ENCODE measurements at regions not wholly inside any gene's neighbourhood (a gene's known extent, or its start where the extent isn't known, plus 50 kb on each side); places are given as distances from the start of the nearest gene placed in this dataset.

GRCh38 chrX:145532176-145532780, 285.0 kb downstream of the SPANXN1 start:
- Histone ChIP-seq H3K36me3 (ENCODE audit: insufficient read depth, low read length) (no peaks in the 10 kb centered on the region), H3K4me1 (ENCODE audit: insufficient read depth, low read length, poor library complexity, severe bottlenecking) (no peaks in the 10 kb centered on the region), H4K20me1 (ENCODE audit: insufficient read depth, low read length) (no peaks in the 10 kb centered on the region), H2AFZ (ENCODE audit: low read length) (no peak overlapping the region), H3K4me2 (ENCODE audit: low read length) (no peak overlapping the region), H3K4me3 (ENCODE audit: low read depth, low read length, poor library complexity, severe bottlenecking) (no peak overlapping the region), H3K27ac (ENCODE audit: low read depth, low read length, poor library complexity, severe bottlenecking) (no peak overlapping the region), H3K79me2 (ENCODE audit: insufficient read depth, low read depth, low read length) (no peaks in the 10 kb centered on the region), H3K9me3 (ENCODE audit: low read length) (no peaks in the 10 kb centered on the region), H3K9me2 (ENCODE audit: insufficient read depth, low read length) (no peaks in the 10 kb centered on the region)
- TF ChIP-seq CTCF (conservative IDR thresholded peaks at IDR 0.05; ENCODE audit: low read length) = no peak
- no peak for TF ChIP-seq EZH2phosphoT487 (IDR thresholded peaks at IDR 0.05; ENCODE audit: borderline replicate concordance, low read depth, low read length)
- POLR2A ChIA-PET = no interaction called here
- DNase-seq (ENCODE audit: low spot score) = no peak
- intact Hi-C loops (cut with micrococcal nuclease; ENCODE audit: unreplicated experiment) = no loop called here
- BruUV-seq (replicated peaks) = no TSS peak
- CTCF ChIA-PET (ENCODE audit: unreplicated experiment) = no interaction called here

DNA sequence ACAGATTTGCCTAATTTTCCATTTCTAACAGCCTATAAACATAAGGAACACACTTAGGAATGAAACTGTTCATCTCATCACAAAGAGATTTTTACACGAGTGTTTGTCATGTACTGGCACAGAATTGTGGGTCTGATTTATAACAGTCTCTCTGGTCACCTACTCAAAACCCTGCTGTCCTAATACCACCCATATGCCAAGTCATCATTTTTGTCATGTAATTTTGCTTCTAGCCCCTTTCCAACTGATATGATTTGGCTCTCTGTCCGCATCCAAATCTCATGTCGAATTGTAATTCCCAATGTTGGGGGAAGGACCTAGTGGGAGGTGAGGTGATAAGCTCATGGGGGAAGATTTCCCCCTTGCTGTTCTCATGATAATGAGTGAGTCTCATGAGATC, 284.1 kb upstream of the SLITRK2 start:
- H3K4me2 ChIP-seq (ENCODE audit: low read length) = no peak overlapping the region
- H3K9me2 ChIP-seq (ENCODE audit: insufficient read depth, low read length) = no peaks in the 10 kb centered on the region
- POLR2A ChIA-PET = no interaction called here
- H3K4me3 ChIP-seq (ENCODE audit: low read depth, low read length, poor library complexity, severe bottlenecking) = no peak overlapping the region
- H4K20me1 ChIP-seq (ENCODE audit: insufficient read depth, low read length) = no peaks in the 10 kb centered on the region
- no peak overlapping the region for H3K27ac ChIP-seq (ENCODE audit: low read depth, low read length, poor library complexity, severe bottlenecking)
- CTCF ChIA-PET (ENCODE audit: unreplicated experiment) = no interaction called here
- no peak for DNase-seq (ENCODE audit: low spot score)
- no peak overlapping the region for H2AFZ ChIP-seq (ENCODE audit: low read length)
- H3K4me1 ChIP-seq (ENCODE audit: insufficient read depth, low read length, poor library complexity, severe bottlenecking) = no peaks in the 10 kb centered on the region
- BruUV-seq (replicated peaks) = no TSS peak
- intact Hi-C loops (cut with micrococcal nuclease; ENCODE audit: unreplicated experiment) = no loop called here
- no peaks in the 10 kb centered on the region for H3K9me3 ChIP-seq (ENCODE audit: low read length)
- no peaks in the 10 kb centered on the region for H3K79me2 ChIP-seq (ENCODE audit: insufficient read depth, low read depth, low read length)
- TF ChIP-seq EZH2phosphoT487 (IDR thresholded peaks at IDR 0.05; ENCODE audit: borderline replicate concordance, low read depth, low read length) = no peak
- no peak for TF ChIP-seq CTCF (conservative IDR thresholded peaks at IDR 0.05; ENCODE audit: low read length)
- H3K36me3 ChIP-seq (ENCODE audit: insufficient read depth, low read length) = no peaks in the 10 kb centered on the region

- CTCF ChIA-PET (ENCODE audit: unreplicated experiment) = no interaction called here
Observed at GRCh38 chrX:145549496-145549895, 268.1 kb upstream of the SLITRK2 start.

More at GRCh38 chrX:145549496-145549895, 268.1 kb upstream of the SLITRK2 start:
- H3K27ac ChIP-seq (ENCODE audit: low read depth, low read length, poor library complexity, severe bottlenecking) = no peak overlapping the region
- no peaks in the 10 kb centered on the region for H4K20me1 ChIP-seq (ENCODE audit: insufficient read depth, low read length)
- TF ChIP-seq EZH2phosphoT487 (IDR thresholded peaks at IDR 0.05; ENCODE audit: borderline replicate concordance, low read depth, low read length) (no peak), CTCF (conservative IDR thresholded peaks at IDR 0.05; ENCODE audit: low read length) (no peak)
- H3K4me1 ChIP-seq (ENCODE audit: insufficient read depth, low read length, poor library complexity, severe bottlenecking) = no peaks in the 10 kb centered on the region
- no peaks in the 10 kb centered on the region for H3K79me2 ChIP-seq (ENCODE audit: insufficient read depth, low read depth, low read length)
- no peak overlapping the region for H3K4me3 ChIP-seq (ENCODE audit: low read depth, low read length, poor library complexity, severe bottlenecking)
- H3K4me2 ChIP-seq (ENCODE audit: low read length) = no peak overlapping the region
- no peaks in the 10 kb centered on the region for H3K9me2 ChIP-seq (ENCODE audit: insufficient read depth, low read length)
- no peak for DNase-seq (ENCODE audit: low spot score)
- H2AFZ ChIP-seq (ENCODE audit: low read length) = no peak overlapping the region
- H3K36me3 ChIP-seq (ENCODE audit: insufficient read depth, low read length) = no peaks in the 10 kb centered on the region
- intact Hi-C loops (cut with micrococcal nuclease; ENCODE audit: unreplicated experiment) = no loop called here
- POLR2A ChIA-PET = no interaction called here
- BruUV-seq (replicated peaks) = no TSS peak
- H3K9me3 ChIP-seq (ENCODE audit: low read length) = no peaks in the 10 kb centered on the region
